ENCODE measurements at regions not wholly inside any gene's neighbourhood (a gene's known extent, or its start where the extent isn't known, plus 50 kb on each side); places are given as distances from the start of the nearest gene placed in this dataset.

DNA sequence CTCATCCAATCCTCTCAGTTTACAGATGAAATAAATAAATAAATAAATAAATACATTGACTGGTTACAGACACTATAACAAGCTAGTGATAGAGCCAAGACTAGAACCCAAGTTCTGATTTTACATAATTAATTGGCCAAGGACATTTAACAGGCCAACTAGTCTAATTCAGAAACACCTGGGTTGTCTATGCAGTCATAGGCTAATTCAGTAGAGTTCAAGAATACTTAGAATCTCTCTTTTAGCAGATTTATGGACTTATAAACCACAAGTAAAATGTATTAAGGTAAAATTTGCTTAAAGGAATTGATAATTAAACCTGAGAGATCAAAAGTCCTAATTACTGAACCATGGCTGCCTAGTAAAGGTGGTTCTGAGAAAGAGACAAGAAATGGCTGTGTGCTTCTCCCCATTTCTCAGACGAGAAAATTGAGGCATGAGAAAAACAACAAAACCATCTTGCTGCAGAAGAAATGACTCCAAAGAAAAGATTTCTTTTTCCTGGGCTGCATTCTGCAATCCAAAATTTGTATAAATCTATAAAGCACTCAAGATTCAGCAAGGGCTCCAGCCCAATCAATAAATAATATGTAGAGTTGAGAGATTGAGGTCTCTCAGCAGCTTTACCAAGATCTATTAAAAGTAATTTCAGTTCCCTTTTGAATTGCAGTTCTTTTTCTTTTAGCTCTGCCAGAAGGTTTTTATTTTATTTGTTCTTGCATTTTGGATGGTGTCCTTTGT lies 98.3 kb downstream of the DUSP10 start:
- peaks cover 0 to 8% (median 0%) of the 10 kb centered on the region in 3 donors for H3K36me3 Mint-ChIP-seq
- DNase-seq = no peak
- H3K9me3 Mint-ChIP-seq = no peaks in the 10 kb centered on the region
- no peak overlapping the region for H3K4me3 Mint-ChIP-seq
- H3K4me1 Mint-ChIP-seq = no peaks in the 10 kb centered on the region
- H3K27ac Mint-ChIP-seq = no peak overlapping the region
- H3K27me3 Mint-ChIP-seq (ENCODE audit: low read depth in 3 of 3) = peaks cover 1 to 6% (median 2%) of the 10 kb centered on the region in 3 donors

DNA sequence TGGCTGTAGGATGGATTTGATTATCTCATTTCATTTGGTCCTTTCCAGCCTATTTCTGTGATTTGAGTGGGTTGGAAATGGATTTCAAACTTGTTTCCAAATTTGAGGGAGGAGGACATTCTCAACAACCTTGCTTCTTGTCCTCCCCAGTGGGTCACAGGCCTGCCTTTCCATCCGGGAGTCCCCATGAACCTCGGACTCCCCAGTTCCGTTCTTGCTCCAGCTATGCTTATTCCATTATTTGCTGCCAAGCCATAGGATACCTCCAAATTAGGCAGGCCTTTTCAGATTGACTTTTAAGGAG lies 97.8 kb downstream of the DUSP10 start:
- Mint-ChIP-seq H3K27ac (no peak overlapping the region), H3K36me3 (peaks cover 0 to 8% (median 0%) of the 10 kb centered on the region in 3 donors), H3K27me3 (ENCODE audit: low read depth in 3 of 3) (peaks cover 1 to 6% (median 2%) of the 10 kb centered on the region in 3 donors), H3K4me1 (no peaks in the 10 kb centered on the region), H3K4me3 (no peak overlapping the region), H3K9me3 (no peaks in the 10 kb centered on the region)
- no peak for DNase-seq

DNA sequence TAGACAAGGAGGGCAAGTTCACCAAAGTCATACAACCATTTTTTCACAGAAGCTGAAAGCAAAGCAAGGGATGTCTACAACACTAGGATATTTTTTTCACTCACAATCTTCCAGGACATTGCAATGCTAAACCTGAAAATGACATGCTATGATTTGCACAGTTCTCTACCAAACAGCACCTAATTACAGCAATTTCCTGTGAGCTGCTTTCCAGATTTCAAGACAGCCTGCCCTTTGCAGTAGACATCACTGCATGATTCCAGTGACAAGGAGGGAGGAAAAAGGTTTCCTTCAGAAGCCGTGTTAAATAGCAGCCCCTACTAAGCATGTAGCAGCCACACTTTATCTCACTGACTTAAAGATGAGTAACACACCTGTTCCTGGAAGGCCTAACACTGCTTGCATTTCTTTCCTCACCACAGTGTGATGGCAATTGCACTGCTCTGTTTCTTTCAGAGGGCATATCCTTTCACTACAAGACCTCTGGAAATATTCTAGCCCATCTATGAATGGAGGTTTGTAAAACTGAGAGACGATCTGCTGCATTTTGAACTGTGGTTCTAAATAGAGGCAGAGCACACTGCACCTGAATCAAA lies 97.1 kb downstream of the DUSP10 start:
- Mint-ChIP-seq H3K36me3 (peaks cover 0 to 5% (median 0%) of the 10 kb centered on the region in 3 donors), H3K4me1 (no peaks in the 10 kb centered on the region), H3K27ac (no peak overlapping the region), H3K4me3 (no peak overlapping the region), H3K9me3 (no peaks in the 10 kb centered on the region), H3K27me3 (ENCODE audit: low read depth in 3 of 3) (peaks cover 0 to 6% (median 1%) of the 10 kb centered on the region in 3 donors)
- no peak for DNase-seq

DNA sequence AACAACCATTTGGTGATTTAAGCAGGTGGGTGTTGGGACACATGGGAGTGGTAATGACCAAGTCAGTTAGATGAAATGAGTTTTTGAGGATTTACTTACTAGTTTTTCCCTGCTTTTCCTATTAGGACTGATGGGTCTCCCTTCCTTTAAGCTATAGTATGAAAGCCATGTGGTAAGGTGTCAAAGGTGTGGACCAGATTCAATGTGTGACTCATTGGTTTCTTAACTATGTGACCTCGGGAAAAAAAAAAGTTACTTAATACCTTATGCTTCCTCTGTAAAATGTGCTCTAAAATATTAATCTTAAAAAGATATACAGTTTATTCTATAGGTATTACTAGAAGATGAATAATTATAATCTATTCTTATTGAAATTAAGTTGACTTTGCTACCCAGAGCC lies 93.7 kb downstream of the DUSP10 start:
- Mint-ChIP-seq H3K4me1 (no peaks in the 10 kb centered on the region), H3K27me3 (ENCODE audit: low read depth in 3 of 3) (peaks cover 0 to 2% (median 0%) of the 10 kb centered on the region in 3 donors), H3K4me3 (no peak overlapping the region), H3K36me3 (no peaks in the 10 kb centered on the region), H3K27ac (no peak overlapping the region), H3K9me3 (no peaks in the 10 kb centered on the region)
- DNase-seq = no peak

Measured in immature natural killer cell (primary cell).